HG03354 (cell line): ENCODE measurements at regions not wholly inside any gene's neighbourhood (a gene's known extent, or its start where the extent isn't known, plus 50 kb on each side); places are given as distances from the start of the nearest gene placed in this dataset.
"Not testable (repeated sequence)": the region's sequence is repeated elsewhere in the genome, so short reads cannot be mapped to it uniquely, and the experiment has no call there.

Source experiments
- ATAC-seq: cut with Tn5 transposase; IDR thresholded peaks from one replicate; pipeline ENCODE4 v1.9.1; 2021; ENCODE audit warnings: mild to moderate bottlenecking; ENCODE audit not compliant: unreplicated experiment, poor library complexity, severe bottlenecking

GRCh38 chr5:9831823-9832222 is 201.7 kb upstream of the TAS2R1 start:
- ATAC-seq, result no peak

- ATAC-seq, result no peak
Observed at GRCh38 chr5:9830184-9830583, 200.0 kb upstream of the TAS2R1 start.

- no peak for ATAC-seq
Observed at GRCh38 chr5:9829621-9830020, 199.5 kb upstream of the TAS2R1 start.

GRCh38 chr5:9820691-9821449 is 190.7 kb upstream of the TAS2R1 start:
- ATAC-seq, result no peak

GRCh38 chr5:9818340-9818845 is 188.2 kb upstream of the TAS2R1 start:
- ATAC-seq, result no peak

GRCh38 chr5:9817819-9818218 is 187.7 kb upstream of the TAS2R1 start:
- no peak for ATAC-seq

- no peak for ATAC-seq
Observed at GRCh38 chr5:9815051-9815450, 184.9 kb upstream of the TAS2R1 start.

GRCh38 chr5:9813305-9813704 is 183.2 kb upstream of the TAS2R1 start:
- ATAC-seq, result no peak

GRCh38 chr5:9807366-9807765 is 177.2 kb upstream of the TAS2R1 start:
- ATAC-seq, result not testable (repeated sequence)

GRCh38 chr5:9801908-9802307 is 171.8 kb upstream of the TAS2R1 start:
- ATAC-seq, result no peak

GRCh38 chr5:9799606-9800005 is 169.5 kb upstream of the TAS2R1 start:
- no peak for ATAC-seq

GRCh38 chr5:9790276-9790675 is 160.1 kb upstream of the TAS2R1 start:
- no peak for ATAC-seq

GRCh38 chr5:9789777-9790176 is 159.6 kb upstream of the TAS2R1 start:
- ATAC-seq, result no peak

GRCh38 chr5:9787861-9788600 is 157.9 kb upstream of the TAS2R1 start:
- no peak for ATAC-seq

GRCh38 chr5:9786380-9787360 is 156.5 kb upstream of the TAS2R1 start:
- ATAC-seq, result no peak

GRCh38 chr5:9785751-9786150 is 155.6 kb upstream of the TAS2R1 start:
- no peak for ATAC-seq

- no peak for ATAC-seq
Observed at GRCh38 chr5:9784231-9784630, 154.1 kb upstream of the TAS2R1 start.

GRCh38 chr5:9782826-9783560 is 152.8 kb upstream of the TAS2R1 start:
- no peak for ATAC-seq

GRCh38 chr5:9781890-9782289 is 151.7 kb upstream of the TAS2R1 start:
- ATAC-seq, result no peak
